ENCODE measurements at regions not wholly inside any gene's neighbourhood (a gene's known extent, or its start where the extent isn't known, plus 50 kb on each side); places are given as distances from the start of the nearest gene placed in this dataset.
A peak's percentile ranks its signal among the peaks of the same experiment; 100 is the strongest.

- no peaks in the 10 kb centered on the region for H3K27me3 ChIP-seq (ENCODE audit: insufficient read depth, low read length)
- peak; percentile 13 to 31 (median 29) for DNase-seq
- no peaks in the 10 kb centered on the region for H3K9me3 ChIP-seq (ENCODE audit: control insufficient read depth in 1 of 2, low read length in 2 of 2)
- no peak overlapping the region for H3K4me3 ChIP-seq (ENCODE audit: low read length in 2 of 2)
- ChIA-PET CTCF (ENCODE audit: partially characterized antibody) (interaction anchor here (1.2 to 2.0 kb wide), 11 partner anchors 8 to 1091 kb away, joined by 3 to 20 read pairs (median 7); no protein-coding TSS in a partner anchor), POLR2A (ENCODE audit: partially characterized antibody) (no interaction called here)
- no peaks in the 10 kb centered on the region for H3K36me3 ChIP-seq (ENCODE audit: insufficient read depth, low read length)
- intact Hi-C loops (cut with micrococcal nuclease) = loop anchor here (5.0 kb wide), 1 partner anchor 721 kb away; no protein-coding TSS in a partner anchor
- no peak overlapping the region for H3K27ac ChIP-seq (ENCODE audit: low read depth, low read length)
- Mint-ChIP-seq H3K9me3 (peaks cover 0 to 5% (median 0%) of the 10 kb centered on the region in 8 donors), H3K4me1 (no peaks in the 10 kb centered on the region), H3K36me3 (no peaks in the 10 kb centered on the region), H3K27ac (no peak overlapping the region), H3K27me3 (no peaks in the 10 kb centered on the region), H3K4me3 (no peak overlapping the region)
- no peaks in the 10 kb centered on the region for H3K4me1 ChIP-seq (ENCODE audit: insufficient read depth, low read length)
These were observed 355.3 kb downstream of the TOX3 start for GRCh38 chr16:52191531-52192134.

DNA sequence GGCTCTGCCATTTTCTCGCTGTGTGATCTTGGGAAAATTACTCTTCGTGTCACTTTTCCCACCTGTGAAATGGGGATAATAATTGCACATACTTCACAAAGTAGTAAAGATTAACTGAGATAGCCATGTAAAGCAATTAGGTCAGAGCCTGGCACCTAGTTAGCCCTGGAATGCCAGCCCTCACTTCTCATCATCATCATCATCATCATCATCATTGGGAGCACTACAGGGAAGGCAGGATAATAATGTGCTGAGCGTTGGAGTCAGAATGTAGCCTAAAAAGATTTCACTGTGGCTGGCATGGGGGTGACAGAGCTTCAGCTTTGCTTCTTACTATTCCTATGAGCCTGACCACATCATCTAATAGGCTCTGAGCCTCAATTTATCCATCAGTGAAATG, 362.6 kb downstream of the TOX3 start:
- H3K27me3 ChIP-seq (ENCODE audit: insufficient read depth, low read length) = no peaks in the 10 kb centered on the region
- H3K9me3 ChIP-seq (ENCODE audit: control insufficient read depth in 1 of 2, low read length in 2 of 2) = no peaks in the 10 kb centered on the region
- no peaks in the 10 kb centered on the region for H3K36me3 ChIP-seq (ENCODE audit: insufficient read depth, low read length)
- Mint-ChIP-seq H3K9me3 (peaks cover 0 to 3% (median 0%) of the 10 kb centered on the region in 8 donors), H3K27ac (no peak overlapping the region), H3K4me1 (no peaks in the 10 kb centered on the region), H3K36me3 (no peaks in the 10 kb centered on the region), H3K27me3 (peaks cover 0 to 2% of the 10 kb centered on the region in 2 donors), H3K4me3 (no peak overlapping the region)
- intact Hi-C loops (cut with micrococcal nuclease) = no loop called here
- DNase-seq = no peak
- H3K4me1 ChIP-seq (ENCODE audit: insufficient read depth, low read length) = no peaks in the 10 kb centered on the region
- ChIA-PET POLR2A (ENCODE audit: partially characterized antibody) (no interaction called here), CTCF (ENCODE audit: partially characterized antibody) (no interaction called here)
- H3K4me3 ChIP-seq (ENCODE audit: low read length in 2 of 2) = no peak overlapping the region
- no peak overlapping the region for H3K27ac ChIP-seq (ENCODE audit: low read depth, low read length)

DNA sequence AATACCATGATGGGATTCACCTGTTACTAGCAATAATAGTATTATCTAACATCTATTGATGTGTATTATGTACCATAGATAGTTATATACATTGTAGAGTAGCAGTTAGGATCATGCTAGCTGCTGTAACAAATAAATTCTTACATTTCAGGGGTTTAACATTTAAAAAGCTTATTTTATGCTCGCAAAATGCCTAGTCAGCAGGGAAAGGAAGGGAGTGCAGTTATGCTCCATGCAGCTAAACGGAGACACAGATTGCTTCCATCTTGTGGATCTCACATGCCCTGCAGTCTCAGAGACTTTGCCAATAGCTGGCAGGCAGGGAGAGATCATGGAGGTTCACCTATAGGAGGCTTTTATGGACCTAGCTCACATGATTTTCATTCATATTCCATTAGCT, 364.1 kb downstream of the TOX3 start:
- Mint-ChIP-seq H3K4me1 (no peaks in the 10 kb centered on the region), H3K36me3 (no peaks in the 10 kb centered on the region), H3K4me3 (no peak overlapping the region), H3K27me3 (peaks cover 0 to 2% of the 10 kb centered on the region in 2 donors), H3K9me3 (peaks cover 0 to 3% (median under 1%) of the 10 kb centered on the region in 8 donors), H3K27ac (no peak overlapping the region)
- ChIA-PET POLR2A (ENCODE audit: partially characterized antibody) (no interaction called here), CTCF (ENCODE audit: partially characterized antibody) (interaction anchor here (1.1 kb wide), 1 partner anchor 9 kb away, joined by 9 read pairs; no protein-coding TSS in a partner anchor)
- intact Hi-C loops (cut with micrococcal nuclease) = no loop called here
- no peaks in the 10 kb centered on the region for H3K36me3 ChIP-seq (ENCODE audit: insufficient read depth, low read length)
- no peak for DNase-seq
- no peaks in the 10 kb centered on the region for H3K27me3 ChIP-seq (ENCODE audit: insufficient read depth, low read length)
- H3K4me1 ChIP-seq (ENCODE audit: insufficient read depth, low read length) = no peaks in the 10 kb centered on the region
- H3K27ac ChIP-seq (ENCODE audit: low read depth, low read length) = no peak overlapping the region
- H3K4me3 ChIP-seq (ENCODE audit: low read length in 2 of 2) = no peak overlapping the region
- H3K9me3 ChIP-seq (ENCODE audit: control insufficient read depth in 1 of 2, low read length in 2 of 2) = no peaks in the 10 kb centered on the region

DNA sequence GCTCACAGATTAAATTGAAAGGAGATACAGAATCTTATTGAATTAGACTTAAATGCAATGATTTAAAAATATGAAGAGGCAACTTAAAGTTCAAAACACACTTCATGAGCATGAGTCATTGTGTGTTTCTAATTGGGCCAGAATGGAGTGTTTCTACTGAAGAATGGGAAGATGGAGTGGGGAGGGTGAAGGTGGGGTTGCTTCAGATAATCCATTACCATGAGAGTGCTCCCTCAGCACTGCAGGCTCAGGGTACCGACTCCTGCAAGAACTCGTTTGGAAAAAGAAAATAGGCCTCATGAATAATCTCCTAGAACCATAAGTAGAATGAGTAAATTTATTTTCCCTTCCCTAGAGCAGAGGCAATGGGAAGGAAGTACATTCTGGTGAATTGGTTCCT, 372.8 kb downstream of the TOX3 start:
- intact Hi-C loops (cut with micrococcal nuclease) = no loop called here
- ChIA-PET POLR2A (ENCODE audit: partially characterized antibody) (no interaction called here), CTCF (ENCODE audit: partially characterized antibody) (interaction anchor here (1.3 kb wide), 1 partner anchor 12 kb away, joined by 4 read pairs; no protein-coding TSS in a partner anchor)
- DNase-seq = no peak
- H3K4me1 Mint-ChIP-seq = no peaks in the 10 kb centered on the region
- H3K9me3 ChIP-seq (ENCODE audit: control insufficient read depth in 1 of 2, low read length in 2 of 2) = no peaks in the 10 kb centered on the region
- no peak overlapping the region for H3K27ac Mint-ChIP-seq
- no peaks in the 10 kb centered on the region for H3K27me3 ChIP-seq (ENCODE audit: insufficient read depth, low read length)
- H3K4me3 Mint-ChIP-seq = no peak overlapping the region
- H3K4me3 ChIP-seq (ENCODE audit: low read length in 2 of 2) = no peak overlapping the region
- peaks cover 0 to 6% (median 3%) of the 10 kb centered on the region in 8 donors for H3K9me3 Mint-ChIP-seq
- no peaks in the 10 kb centered on the region for H3K27me3 Mint-ChIP-seq
- no peaks in the 10 kb centered on the region for H3K36me3 Mint-ChIP-seq
- H3K27ac ChIP-seq (ENCODE audit: low read depth, low read length) = no peak overlapping the region
- H3K4me1 ChIP-seq (ENCODE audit: insufficient read depth, low read length) = no peaks in the 10 kb centered on the region
- H3K36me3 ChIP-seq (ENCODE audit: insufficient read depth, low read length) = no peaks in the 10 kb centered on the region

- intact Hi-C loops (cut with micrococcal nuclease) = no loop called here
- no peaks in the 10 kb centered on the region for H3K4me1 ChIP-seq (ENCODE audit: insufficient read depth, low read length)
- ChIA-PET CTCF (ENCODE audit: partially characterized antibody) (interaction anchor here (1.2 kb wide), 1 partner anchor 20 kb away, joined by 5 read pairs; no protein-coding TSS in a partner anchor), POLR2A (ENCODE audit: partially characterized antibody) (no interaction called here)
- no peaks in the 10 kb centered on the region for H3K36me3 ChIP-seq (ENCODE audit: insufficient read depth, low read length)
- H3K9me3 ChIP-seq (ENCODE audit: control insufficient read depth in 1 of 2, low read length in 2 of 2) = no peaks in the 10 kb centered on the region
- peaks cover 0 to 8% (median 3%) of the 10 kb centered on the region in 8 donors for H3K9me3 Mint-ChIP-seq
- no peaks in the 10 kb centered on the region for H3K4me1 Mint-ChIP-seq
- no peaks in the 10 kb centered on the region for H3K27me3 Mint-ChIP-seq
- no peaks in the 10 kb centered on the region for H3K36me3 Mint-ChIP-seq
- no peak overlapping the region for H3K4me3 Mint-ChIP-seq
- no peak overlapping the region for H3K27ac ChIP-seq (ENCODE audit: low read depth, low read length)
- H3K27me3 ChIP-seq (ENCODE audit: insufficient read depth, low read length) = no peaks in the 10 kb centered on the region
- no peak overlapping the region for H3K27ac Mint-ChIP-seq
- no peak overlapping the region for H3K4me3 ChIP-seq (ENCODE audit: low read length in 2 of 2)
- DNase-seq = no peak
These were observed 375.5 kb downstream of the TOX3 start for GRCh38 chr16:52171481-52171880.

DNA sequence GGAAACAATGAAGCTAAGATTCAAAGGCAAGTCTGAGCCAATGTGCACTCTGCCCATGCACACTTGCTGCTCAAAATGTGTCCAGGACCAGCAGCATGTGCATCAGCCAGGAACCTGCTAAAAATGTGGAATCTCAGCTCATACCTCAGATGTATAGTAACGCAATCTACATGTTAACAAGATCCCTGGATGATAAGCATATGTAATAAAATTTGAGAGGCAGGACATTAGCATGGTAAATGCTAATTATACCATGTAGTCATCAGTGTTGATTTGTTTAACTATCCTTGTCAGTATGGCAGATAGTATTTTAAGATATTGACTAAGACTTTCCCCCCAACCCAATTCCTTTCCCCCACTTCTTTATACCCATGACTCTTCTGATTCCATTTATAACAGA, 379.6 kb downstream of the TOX3 start:
- H3K4me3 Mint-ChIP-seq = no peak overlapping the region
- peaks cover 0 to 10% (median 3%) of the 10 kb centered on the region in 8 donors for H3K9me3 Mint-ChIP-seq
- no peaks in the 10 kb centered on the region for H3K36me3 Mint-ChIP-seq
- CTCF ChIA-PET (ENCODE audit: partially characterized antibody) = no interaction called here
- no peaks in the 10 kb centered on the region for H3K27me3 ChIP-seq (ENCODE audit: insufficient read depth, low read length)
- H3K27me3 Mint-ChIP-seq = no peaks in the 10 kb centered on the region
- no peaks in the 10 kb centered on the region for H3K9me3 ChIP-seq (ENCODE audit: control insufficient read depth in 1 of 2, low read length in 2 of 2)
- no peak overlapping the region for H3K27ac Mint-ChIP-seq
- POLR2A ChIA-PET (ENCODE audit: partially characterized antibody) = no interaction called here
- no peaks in the 10 kb centered on the region for H3K4me1 ChIP-seq (ENCODE audit: insufficient read depth, low read length)
- no peak overlapping the region for H3K27ac ChIP-seq (ENCODE audit: low read depth, low read length)
- H3K4me1 Mint-ChIP-seq = no peaks in the 10 kb centered on the region
- intact Hi-C loops (cut with micrococcal nuclease) = no loop called here
- H3K36me3 ChIP-seq (ENCODE audit: insufficient read depth, low read length) = no peaks in the 10 kb centered on the region
- H3K4me3 ChIP-seq (ENCODE audit: low read length in 2 of 2) = no peak overlapping the region
- DNase-seq = no peak

DNA sequence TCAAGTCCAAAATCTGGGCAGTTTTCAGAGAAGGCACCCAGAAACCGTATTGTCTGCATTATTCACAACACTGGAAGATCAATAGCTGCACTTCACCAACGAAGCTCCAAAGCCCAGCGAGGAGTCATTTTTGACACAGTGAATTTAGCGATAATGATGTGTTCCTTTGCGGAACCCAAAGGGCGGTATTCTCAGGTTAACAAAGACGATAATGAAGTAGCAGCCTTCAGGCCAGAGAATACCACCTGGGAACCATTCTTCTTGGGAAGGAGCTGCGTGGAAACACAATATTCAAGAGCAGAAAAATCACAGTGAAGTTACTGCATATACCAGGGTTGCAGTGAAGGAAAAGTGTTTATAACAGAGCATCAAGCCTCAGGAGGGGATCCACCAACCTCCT, 381.0 kb downstream of the TOX3 start:
- POLR2A ChIA-PET (ENCODE audit: partially characterized antibody) = no interaction called here
- Histone ChIP-seq H3K4me3 (ENCODE audit: low read length in 2 of 2) (no peak overlapping the region), H3K36me3 (ENCODE audit: insufficient read depth, low read length) (no peaks in the 10 kb centered on the region), H3K27me3 (ENCODE audit: insufficient read depth, low read length) (no peaks in the 10 kb centered on the region), H3K27ac (ENCODE audit: low read depth, low read length) (no peak overlapping the region), H3K9me3 (ENCODE audit: control insufficient read depth in 1 of 2, low read length in 2 of 2) (no peaks in the 10 kb centered on the region), H3K4me1 (ENCODE audit: insufficient read depth, low read length) (no peaks in the 10 kb centered on the region)
- CTCF ChIA-PET (ENCODE audit: partially characterized antibody) = no interaction called here
- Mint-ChIP-seq H3K4me3 (no peak overlapping the region), H3K27ac (no peak overlapping the region), H3K27me3 (no peaks in the 10 kb centered on the region), H3K4me1 (no peaks in the 10 kb centered on the region), H3K36me3 (no peaks in the 10 kb centered on the region), H3K9me3 (peaks cover 0 to 11% (median 6%) of the 10 kb centered on the region in 8 donors)
- DNase-seq = no peak
- intact Hi-C loops (cut with micrococcal nuclease) = no loop called here

Data from CD4-positive, alpha-beta memory T cell (primary cell).